ENCODE measurements at regions not wholly inside any gene's neighbourhood (a gene's known extent, or its start where the extent isn't known, plus 50 kb on each side); places are given as distances from the start of the nearest gene placed in this dataset.
"Not testable (repeated sequence)": the region's sequence is repeated elsewhere in the genome, so short reads cannot be mapped to it uniquely, and the experiment has no call there.

DNA sequence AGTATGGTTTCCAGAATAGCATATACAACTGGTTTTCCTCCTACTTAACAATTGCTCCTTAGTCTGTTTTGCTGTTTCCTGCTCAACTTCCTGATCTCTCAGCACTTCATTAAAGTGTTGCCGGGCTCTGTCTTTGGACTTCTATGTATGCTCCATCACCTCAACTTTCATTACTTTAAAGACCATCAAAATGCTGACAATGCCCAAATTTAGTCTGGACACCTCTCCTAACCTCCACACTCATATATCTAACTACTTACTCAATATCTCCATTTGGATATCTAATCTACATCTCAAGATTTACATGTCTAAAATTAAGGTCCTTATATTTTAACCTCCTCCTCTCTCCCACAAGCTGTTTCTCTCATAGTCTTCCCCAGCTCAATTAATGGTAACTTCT is 54.4 kb upstream of the LGR5 start:
- no peak for DNase-seq (ENCODE audit: low read depth)
- no peaks in the 10 kb centered on the region for H3K27me3 ChIP-seq (ENCODE audit: control insufficient read depth, insufficient read depth, low read length)
- TF ChIP-seq, protein P1, sequence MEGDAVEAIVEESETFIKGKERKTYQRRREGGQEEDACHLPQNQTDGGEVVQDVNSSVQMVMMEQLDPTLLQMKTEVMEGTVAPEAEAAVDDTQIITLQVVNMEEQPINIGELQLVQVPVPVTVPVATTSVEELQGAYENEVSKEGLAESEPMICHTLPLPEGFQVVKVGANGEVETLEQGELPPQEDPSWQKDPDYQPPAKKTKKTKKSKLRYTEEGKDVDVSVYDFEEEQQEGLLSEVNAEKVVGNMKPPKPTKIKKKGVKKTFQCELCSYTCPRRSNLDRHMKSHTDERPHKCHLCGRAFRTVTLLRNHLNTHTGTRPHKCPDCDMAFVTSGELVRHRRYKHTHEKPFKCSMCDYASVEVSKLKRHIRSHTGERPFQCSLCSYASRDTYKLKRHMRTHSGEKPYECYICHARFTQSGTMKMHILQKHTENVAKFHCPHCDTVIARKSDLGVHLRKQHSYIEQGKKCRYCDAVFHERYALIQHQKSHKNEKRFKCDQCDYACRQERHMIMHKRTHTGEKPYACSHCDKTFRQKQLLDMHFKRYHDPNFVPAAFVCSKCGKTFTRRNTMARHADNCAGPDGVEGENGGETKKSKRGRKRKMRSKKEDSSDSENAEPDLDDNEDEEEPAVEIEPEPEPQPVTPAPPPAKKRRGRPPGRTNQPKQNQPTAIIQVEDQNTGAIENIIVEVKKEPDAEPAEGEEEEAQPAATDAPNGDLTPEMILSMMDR (IDR thresholded peaks at IDR 0.05; ENCODE audit: insufficient read depth, low read length, poor library complexity, severe bottlenecking): no peak
- H3K36me3 ChIP-seq (ENCODE audit: control insufficient read depth, insufficient read depth, low read length): no peaks in the 10 kb centered on the region
- no peak overlapping the region for H3K4me3 ChIP-seq (ENCODE audit: low read depth, low read length)

DNA sequence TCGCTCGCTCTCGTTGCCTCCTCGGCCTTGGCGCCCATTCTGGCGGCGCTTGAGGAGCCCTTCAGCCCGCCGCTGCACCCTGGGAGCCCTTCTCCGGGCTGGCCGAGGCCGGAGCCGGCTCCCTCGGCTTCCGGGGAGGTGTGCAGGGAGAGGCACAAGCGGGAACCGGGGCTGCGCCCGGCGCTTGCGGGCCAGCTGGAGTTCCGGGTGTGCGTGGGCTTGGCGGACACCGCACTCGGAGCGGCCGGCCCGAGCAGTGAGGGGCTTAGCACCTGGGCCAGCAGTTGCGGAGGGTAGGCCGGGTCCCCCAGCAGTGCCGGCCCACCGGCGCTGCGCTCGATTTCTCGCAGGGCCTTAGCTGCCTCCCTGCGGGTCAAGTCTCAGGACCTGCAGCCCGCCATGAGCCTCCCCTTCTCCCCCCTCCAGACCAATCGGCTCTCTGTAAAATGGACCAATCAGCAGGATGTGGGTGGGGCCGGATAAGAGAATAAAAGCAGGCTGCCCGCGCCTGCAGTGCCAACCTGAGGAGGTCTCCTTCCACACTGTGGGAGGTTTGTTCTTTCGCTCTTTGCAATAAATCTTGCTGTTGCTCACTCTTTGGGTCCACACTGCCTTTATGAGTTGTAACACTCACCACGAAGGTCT is 62.8 kb upstream of the LGR5 start:
- H3K27me3 ChIP-seq (ENCODE audit: control insufficient read depth, insufficient read depth, low read length); DNase-seq (ENCODE audit: low read depth); H3K36me3 ChIP-seq (ENCODE audit: control insufficient read depth, insufficient read depth, low read length); H3K4me3 ChIP-seq (ENCODE audit: low read depth, low read length): not testable (repeated sequence)

DNA sequence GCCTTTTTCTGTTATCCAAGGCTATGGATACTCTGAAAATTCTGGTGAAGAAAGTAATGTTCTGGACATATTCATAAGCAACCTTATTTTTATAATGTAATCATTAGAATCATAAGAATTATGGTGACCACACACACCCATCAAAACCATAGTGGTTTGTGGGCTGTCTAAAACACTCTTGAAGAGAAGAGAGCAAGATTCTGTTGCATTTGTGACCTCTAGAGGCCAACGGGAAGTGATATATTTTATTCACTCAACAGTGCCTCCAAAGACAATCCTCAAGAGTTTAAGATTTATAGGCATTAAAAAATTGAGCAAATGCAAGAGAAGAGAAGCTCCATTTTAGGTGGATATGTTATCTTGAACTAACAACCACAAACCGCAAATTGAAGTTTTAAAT is 68.5 kb upstream of the LGR5 start:
- Histone ChIP-seq H3K4me3 (ENCODE audit: low read depth, low read length) (no peak overlapping the region), H3K36me3 (ENCODE audit: control insufficient read depth, insufficient read depth, low read length) (no peaks in the 10 kb centered on the region), H3K27me3 (ENCODE audit: control insufficient read depth, insufficient read depth, low read length) (no peaks in the 10 kb centered on the region)
- DNase-seq (ENCODE audit: low read depth): no peak
- TF ChIP-seq, protein P1 (IDR thresholded peaks at IDR 0.05; ENCODE audit: insufficient read depth, low read length, poor library complexity, severe bottlenecking): no peak

DNA sequence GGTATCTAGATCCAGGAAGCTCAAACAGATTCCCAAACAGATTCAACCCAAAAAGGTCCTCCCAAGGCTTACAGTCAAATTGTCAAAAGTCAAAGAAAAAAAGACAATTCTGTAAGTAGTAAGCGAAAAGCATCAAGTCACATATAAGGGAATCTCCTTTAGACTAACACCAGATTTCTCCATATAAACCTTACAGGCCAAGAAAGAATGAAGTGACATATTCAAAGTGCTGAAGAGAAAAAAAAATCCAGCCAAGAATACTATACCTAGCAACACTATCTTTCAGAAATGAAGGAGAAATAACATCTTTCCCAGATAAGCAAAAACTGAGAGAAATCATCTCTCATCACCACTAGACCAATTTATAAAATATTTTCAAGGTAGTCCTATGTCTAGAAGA is 79.6 kb upstream of the LGR5 start:
- H3K4me3 ChIP-seq (ENCODE audit: low read depth, low read length): no peak overlapping the region
- TF ChIP-seq, protein P1 (IDR thresholded peaks at IDR 0.05; ENCODE audit: insufficient read depth, low read length, poor library complexity, severe bottlenecking): no peak
- H3K27me3 ChIP-seq (ENCODE audit: control insufficient read depth, insufficient read depth, low read length): no peaks in the 10 kb centered on the region
- no peak for DNase-seq (ENCODE audit: low read depth)
- H3K36me3 ChIP-seq (ENCODE audit: control insufficient read depth, insufficient read depth, low read length): no peaks in the 10 kb centered on the region

DNA sequence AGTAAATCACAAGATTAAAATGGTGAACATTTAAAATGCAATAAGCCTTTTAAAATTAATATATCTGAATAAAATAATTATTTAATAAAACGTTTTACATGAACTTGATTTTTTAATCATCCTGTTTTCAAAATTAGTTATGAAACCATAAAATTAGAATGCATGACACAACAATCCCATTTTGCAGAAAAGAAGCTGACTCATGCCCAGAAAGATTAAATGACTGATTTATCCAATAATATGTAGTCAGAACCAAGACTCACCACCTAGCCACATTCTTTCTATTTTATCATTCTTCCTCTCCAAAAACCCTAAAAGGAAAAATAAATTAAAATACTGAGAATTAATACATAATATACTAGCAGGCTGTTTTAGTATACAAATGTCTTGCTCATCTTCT is 83.0 kb upstream of the LGR5 start:
- Histone ChIP-seq H3K36me3 (ENCODE audit: control insufficient read depth, insufficient read depth, low read length) (no peaks in the 10 kb centered on the region), H3K27me3 (ENCODE audit: control insufficient read depth, insufficient read depth, low read length) (no peaks in the 10 kb centered on the region), H3K4me3 (ENCODE audit: low read depth, low read length) (no peak overlapping the region)
- TF ChIP-seq, protein P1 (IDR thresholded peaks at IDR 0.05; ENCODE audit: insufficient read depth, low read length, poor library complexity, severe bottlenecking): no peak
- DNase-seq (ENCODE audit: low read depth): no peak

DNA sequence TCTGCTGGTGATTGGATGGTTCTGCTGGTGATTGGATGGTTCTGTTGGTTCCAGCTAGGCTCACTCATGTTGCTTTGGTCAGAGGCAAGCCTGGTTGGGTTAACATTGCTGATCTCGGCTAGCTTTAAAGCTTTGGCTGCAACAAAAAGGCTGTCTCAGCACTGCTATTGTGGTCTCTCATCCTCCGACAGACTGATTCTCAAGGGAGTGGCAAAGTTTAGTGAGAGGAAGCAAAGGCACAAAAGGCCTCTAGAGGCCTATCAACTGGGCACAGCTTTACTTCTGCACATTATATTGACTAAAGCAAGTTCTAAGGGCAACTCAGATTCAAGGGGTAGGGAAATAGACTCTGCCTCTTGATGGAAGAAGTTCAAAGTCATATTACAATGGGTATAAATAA is 84.7 kb upstream of the LGR5 start:
- no peak for DNase-seq (ENCODE audit: low read depth)
- Histone ChIP-seq H3K4me3 (ENCODE audit: low read depth, low read length) (no peak overlapping the region), H3K27me3 (ENCODE audit: control insufficient read depth, insufficient read depth, low read length) (no peaks in the 10 kb centered on the region), H3K36me3 (ENCODE audit: control insufficient read depth, insufficient read depth, low read length) (no peaks in the 10 kb centered on the region)
- TF ChIP-seq, protein P1 (IDR thresholded peaks at IDR 0.05; ENCODE audit: insufficient read depth, low read length, poor library complexity, severe bottlenecking): no peak

Data from kidney epithelial cell (primary cell).